ENCODE measurements at regions not wholly inside any gene's neighbourhood (a gene's known extent, or its start where the extent isn't known, plus 50 kb on each side); places are given as distances from the start of the nearest gene placed in this dataset.

DNA sequence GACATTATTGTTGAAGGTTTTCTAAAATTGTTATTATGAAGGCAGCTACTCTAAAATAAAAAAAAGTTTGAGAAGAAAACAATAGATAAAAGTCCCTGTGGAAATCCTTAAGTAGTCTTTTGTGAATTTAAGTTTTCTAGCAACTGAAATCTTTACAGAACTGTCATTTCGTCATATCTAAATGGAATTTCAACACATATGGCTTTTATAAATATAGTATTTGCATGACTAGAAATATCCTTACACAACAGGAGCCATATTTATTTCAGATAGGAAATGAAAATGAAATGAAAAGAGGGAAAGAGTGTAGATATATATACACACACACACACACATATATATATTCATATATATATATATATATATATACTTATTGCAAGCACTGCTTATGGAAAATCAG is 204.7 kb upstream of the RGS18 start:
- no peaks in the 10 kb centered on the region for H3K27me3 ChIP-seq (ENCODE audit: insufficient read depth, low read length, poor library complexity)
- H3K27ac ChIP-seq (ENCODE audit: low read length) = no peak overlapping the region
- no peaks in the 10 kb centered on the region for H3K4me1 ChIP-seq (ENCODE audit: insufficient read depth, low read length)
- no peaks in the 10 kb centered on the region for H4K20me1 ChIP-seq (ENCODE audit: insufficient read depth, low read length)
- no peak overlapping the region for H3K4me3 ChIP-seq (ENCODE audit: low read depth in 1 of 2, low read length in 2 of 2)
- ATAC-seq (ENCODE audit: insufficient read depth, low read depth) (no peak), DNase-seq (no peak)
- H3K9me3 ChIP-seq (ENCODE audit: insufficient read depth, low read length, severe bottlenecking) = no peaks in the 10 kb centered on the region
- no peak overlapping the region for H3K4me2 ChIP-seq (ENCODE audit: insufficient read depth, low read length)
- no peak overlapping the region for H3K9ac ChIP-seq (ENCODE audit: low read depth, low read length)
- H3K36me3 ChIP-seq (ENCODE audit: insufficient read depth, low read length) = no peaks in the 10 kb centered on the region
- TF ChIP-seq, protein P1, sequence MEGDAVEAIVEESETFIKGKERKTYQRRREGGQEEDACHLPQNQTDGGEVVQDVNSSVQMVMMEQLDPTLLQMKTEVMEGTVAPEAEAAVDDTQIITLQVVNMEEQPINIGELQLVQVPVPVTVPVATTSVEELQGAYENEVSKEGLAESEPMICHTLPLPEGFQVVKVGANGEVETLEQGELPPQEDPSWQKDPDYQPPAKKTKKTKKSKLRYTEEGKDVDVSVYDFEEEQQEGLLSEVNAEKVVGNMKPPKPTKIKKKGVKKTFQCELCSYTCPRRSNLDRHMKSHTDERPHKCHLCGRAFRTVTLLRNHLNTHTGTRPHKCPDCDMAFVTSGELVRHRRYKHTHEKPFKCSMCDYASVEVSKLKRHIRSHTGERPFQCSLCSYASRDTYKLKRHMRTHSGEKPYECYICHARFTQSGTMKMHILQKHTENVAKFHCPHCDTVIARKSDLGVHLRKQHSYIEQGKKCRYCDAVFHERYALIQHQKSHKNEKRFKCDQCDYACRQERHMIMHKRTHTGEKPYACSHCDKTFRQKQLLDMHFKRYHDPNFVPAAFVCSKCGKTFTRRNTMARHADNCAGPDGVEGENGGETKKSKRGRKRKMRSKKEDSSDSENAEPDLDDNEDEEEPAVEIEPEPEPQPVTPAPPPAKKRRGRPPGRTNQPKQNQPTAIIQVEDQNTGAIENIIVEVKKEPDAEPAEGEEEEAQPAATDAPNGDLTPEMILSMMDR (IDR thresholded peaks at IDR 0.05; ENCODE audit: borderline replicate concordance, extremely low read depth, low read length, poor library complexity, severe bottlenecking) = no peak
- no peak for TF ChIP-seq EZH2 (IDR thresholded peaks at IDR 0.05; ENCODE audit: borderline replicate concordance, low read depth, low read length, severe bottlenecking)
- no peak overlapping the region for H2AFZ ChIP-seq (ENCODE audit: low read depth, low read length)
- H3K79me2 ChIP-seq (ENCODE audit: insufficient read depth, low read length) = no peaks in the 10 kb centered on the region

DNA sequence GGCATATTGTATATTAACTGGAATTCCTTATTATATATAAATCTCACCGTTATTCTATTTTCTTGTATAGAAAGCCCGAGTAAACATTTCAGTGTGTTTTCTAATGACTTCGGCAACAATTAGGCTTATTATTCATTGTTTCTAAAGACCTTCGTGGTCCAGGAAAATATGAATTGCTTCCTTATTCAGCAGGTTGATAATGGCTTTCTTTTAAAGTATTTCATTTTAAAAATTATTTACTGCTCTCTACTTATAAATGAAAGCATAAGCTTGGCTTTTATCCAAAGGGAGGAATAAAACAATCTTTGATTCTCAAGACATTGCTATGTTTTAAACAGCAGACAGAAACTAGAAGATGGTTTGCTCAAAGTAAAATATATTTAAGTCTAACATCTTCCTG is 198.4 kb upstream of the RGS18 start:
- TF ChIP-seq EZH2 (IDR thresholded peaks at IDR 0.05; ENCODE audit: borderline replicate concordance, low read depth, low read length, severe bottlenecking) = no peak
- TF ChIP-seq, protein P1 (IDR thresholded peaks at IDR 0.05; ENCODE audit: borderline replicate concordance, extremely low read depth, low read length, poor library complexity, severe bottlenecking) = no peak
- no peak overlapping the region for H3K9ac ChIP-seq (ENCODE audit: low read depth, low read length)
- ATAC-seq (ENCODE audit: insufficient read depth, low read depth) (no peak), DNase-seq (no peak)
- H3K27me3 ChIP-seq (ENCODE audit: insufficient read depth, low read length, poor library complexity) = no peaks in the 10 kb centered on the region
- H3K4me2 ChIP-seq (ENCODE audit: insufficient read depth, low read length) = no peak overlapping the region
- H2AFZ ChIP-seq (ENCODE audit: low read depth, low read length) = no peak overlapping the region
- no peak overlapping the region for H3K27ac ChIP-seq (ENCODE audit: low read length)
- H3K4me3 ChIP-seq (ENCODE audit: low read depth in 1 of 2, low read length in 2 of 2) = no peak overlapping the region
- no peaks in the 10 kb centered on the region for H3K36me3 ChIP-seq (ENCODE audit: insufficient read depth, low read length)
- H3K79me2 ChIP-seq (ENCODE audit: insufficient read depth, low read length) = no peaks in the 10 kb centered on the region
- no peaks in the 10 kb centered on the region for H3K9me3 ChIP-seq (ENCODE audit: insufficient read depth, low read length, severe bottlenecking)
- H3K4me1 ChIP-seq (ENCODE audit: insufficient read depth, low read length) = no peaks in the 10 kb centered on the region
- H4K20me1 ChIP-seq (ENCODE audit: insufficient read depth, low read length) = no peaks in the 10 kb centered on the region

DNA sequence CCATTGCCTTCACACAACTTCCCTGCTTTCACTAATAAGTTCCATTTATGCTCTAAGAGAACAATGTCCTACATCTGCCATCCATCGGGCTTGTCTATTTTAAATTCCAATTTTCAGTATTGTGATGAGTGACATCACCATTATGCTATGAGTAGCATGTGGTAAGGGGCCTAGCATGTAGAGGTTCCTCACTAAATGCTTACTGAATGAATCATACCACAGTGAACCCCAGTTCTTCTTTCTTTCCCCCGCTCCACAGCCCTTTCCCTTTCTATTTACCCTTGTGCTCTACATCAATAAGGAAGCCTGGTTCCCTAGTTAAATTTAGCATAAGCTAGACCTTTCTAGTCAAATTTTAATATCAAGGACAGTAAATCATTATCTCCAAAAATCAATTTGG is 195.0 kb upstream of the RGS18 start:
- Histone ChIP-seq H3K79me2 (ENCODE audit: insufficient read depth, low read length) (no peaks in the 10 kb centered on the region), H3K4me3 (ENCODE audit: low read depth in 1 of 2, low read length in 2 of 2) (no peak overlapping the region), H3K4me2 (ENCODE audit: insufficient read depth, low read length) (no peak overlapping the region), H4K20me1 (ENCODE audit: insufficient read depth, low read length) (no peaks in the 10 kb centered on the region), H3K9ac (ENCODE audit: low read depth, low read length) (no peak overlapping the region), H3K36me3 (ENCODE audit: insufficient read depth, low read length) (no peaks in the 10 kb centered on the region), H3K9me3 (ENCODE audit: insufficient read depth, low read length, severe bottlenecking) (no peaks in the 10 kb centered on the region), H3K27ac (ENCODE audit: low read length) (no peak overlapping the region), H3K27me3 (ENCODE audit: insufficient read depth, low read length, poor library complexity) (no peaks in the 10 kb centered on the region), H2AFZ (ENCODE audit: low read depth, low read length) (no peak overlapping the region), H3K4me1 (ENCODE audit: insufficient read depth, low read length) (no peaks in the 10 kb centered on the region)
- TF ChIP-seq, protein P1 (IDR thresholded peaks at IDR 0.05; ENCODE audit: borderline replicate concordance, extremely low read depth, low read length, poor library complexity, severe bottlenecking) = no peak
- TF ChIP-seq EZH2 (IDR thresholded peaks at IDR 0.05; ENCODE audit: borderline replicate concordance, low read depth, low read length, severe bottlenecking) = no peak
- ATAC-seq (ENCODE audit: insufficient read depth, low read depth) (no peak), DNase-seq (no peak)
